MM.1S (cell line): ENCODE measurements at regions not wholly inside any gene's neighbourhood (a gene's known extent, or its start where the extent isn't known, plus 50 kb on each side); places are given as distances from the start of the nearest gene placed in this dataset.

Experiments
- DNase-seq: peaks from one replicate; pipeline ENCODE4 v3.0.0-alpha.2; 2015
- H2AFZ ChIP-seq: fragments of 300-600 bp; sonication (generic); 2 replicates; pipeline ENCODE4 v1.6.0; 2016; ENCODE audit warnings: antibody characterized with exemption, low read length
- H3F3A ChIP-seq: fragments of 300-600 bp; sonication (generic); 2 replicates; pipeline ENCODE4 v1.6.1; 2016; ENCODE audit warnings: mild to moderate bottlenecking, antibody characterized with exemption, low read length, moderate library complexity, mixed read lengths; ENCODE audit not compliant: insufficient read depth
- H3K27ac ChIP-seq: fragments of 300-600 bp; sonication (generic); 2 replicates; pipeline ENCODE4 v1.5.1; 2016; ENCODE audit warnings: mild to moderate bottlenecking, low read length
- H3K27me3 ChIP-seq: fragments of 300-600 bp; sonication (generic); replicated peaks from 2 replicates; pipeline ENCODE4 v1.6.0; 2016; ENCODE audit warnings: low read length; ENCODE audit not compliant: insufficient read depth
- H3K36me3 ChIP-seq: fragments of 300-600 bp; sonication (generic); replicated peaks from 2 replicates; pipeline ENCODE4 v1.6.1; 2016; ENCODE audit warnings: mild to moderate bottlenecking, low read length, mixed read lengths; ENCODE audit not compliant: insufficient read depth
- H3K4me1 ChIP-seq: fragments of 300-600 bp; sonication (generic); 2 replicates; pipeline ENCODE4 v1.6.1; 2016; ENCODE audit warnings: low read length, mixed read lengths
- H3K4me2 ChIP-seq: fragments of 300-600 bp; sonication (generic); 2 replicates; pipeline ENCODE4 v1.6.0; 2016; ENCODE audit warnings: low read depth, low read length
- H3K4me3 ChIP-seq: fragments of 300-600 bp; sonication (generic); 2 replicates; pipeline ENCODE4 v1.5.1; 2016; ENCODE audit warnings: low read length, mixed read lengths
- H3K79me2 ChIP-seq: fragments of 300-600 bp; sonication (generic); 2 replicates; pipeline ENCODE4 v1.6.1; 2016; ENCODE audit warnings: mixed run types, low read length, mixed read lengths
- H3K9ac ChIP-seq: fragments of 300-600 bp; sonication (generic); 2 replicates; pipeline ENCODE4 v1.6.1; 2016; ENCODE audit warnings: low read length, mixed read lengths
- H3K9me2 ChIP-seq: fragments of 300-600 bp; sonication (generic); replicated peaks from 2 replicates; pipeline ENCODE4 v1.6.1; 2016; ENCODE audit warnings: mild to moderate bottlenecking, low read length, mixed read lengths; ENCODE audit not compliant: insufficient read depth
- H3K9me3 ChIP-seq: fragments of 300-600 bp; sonication (generic); replicated peaks from 2 replicates; pipeline ENCODE4 v1.6.1; 2016; ENCODE audit warnings: mild to moderate bottlenecking, low read length, mixed read lengths; ENCODE audit not compliant: insufficient read depth
- H4K20me1 ChIP-seq: fragments of 300-600 bp; sonication (generic); 2 replicates; pipeline ENCODE4 v1.6.1; 2016; ENCODE audit warnings: mild to moderate bottlenecking, low read length, moderate library complexity, mixed read lengths; ENCODE audit not compliant: insufficient read depth
- CTCF ChIP-seq: fragments of 300-600 bp; sonication (generic); IDR thresholded peaks from 2 replicates; pipeline ENCODE4 v1.5.1; 2016; ENCODE audit warnings: antibody characterized with exemption, low read length, mixed read lengths
- EZH2 ChIP-seq: fragments of 300-600 bp; sonication (generic); optimal IDR thresholded peaks from 2 replicates; pipeline ENCODE3; 2017; ENCODE audit warnings: low read depth, mild to moderate bottlenecking, antibody characterized with exemption, low read length, mixed read lengths
- EZH2phosphoT487 ChIP-seq: fragments of 300-600 bp; sonication (generic); IDR thresholded peaks from 2 replicates; pipeline ENCODE4 v1.6.1; 2018; ENCODE audit warnings: antibody characterized with exemption, low read length

- Histone ChIP-seq H3K4me2 (no peak overlapping the region), H3K9ac (no peak overlapping the region), H3K36me3 (no peaks in the 10 kb centered on the region), H4K20me1 (no peaks in the 10 kb centered on the region), H3K9me2 (no peaks in the 10 kb centered on the region), H2AFZ (no peak overlapping the region), H3K4me3 (no peak overlapping the region), H3K9me3 (no peaks in the 10 kb centered on the region), H3K79me2 (no peaks in the 10 kb centered on the region), H3K27ac (no peak overlapping the region), H3F3A (no peaks in the 10 kb centered on the region), H3K4me1 (no peaks in the 10 kb centered on the region), H3K27me3 (no peaks in the 10 kb centered on the region)
- TF ChIP-seq CTCF = no peak
- TF ChIP-seq EZH2 = no peak
- TF ChIP-seq EZH2phosphoT487 = no peak
- no peak for DNase-seq
Measured at GRCh38 chr2:34892766-34893165, 1293.7 kb upstream of the FAM98A start.

GRCh38 chr2:34892256-34892655 lies 1293.2 kb upstream of the FAM98A start:
- H3K4me3 ChIP-seq = no peak overlapping the region
- no peaks in the 10 kb centered on the region for H3K9me2 ChIP-seq
- DNase-seq = no peak
- no peak overlapping the region for H3K27ac ChIP-seq
- no peaks in the 10 kb centered on the region for H3K9me3 ChIP-seq
- H3F3A ChIP-seq = no peaks in the 10 kb centered on the region
- no peaks in the 10 kb centered on the region for H3K79me2 ChIP-seq
- no peaks in the 10 kb centered on the region for H3K27me3 ChIP-seq
- no peak overlapping the region for H2AFZ ChIP-seq
- no peaks in the 10 kb centered on the region for H3K36me3 ChIP-seq
- no peaks in the 10 kb centered on the region for H3K4me1 ChIP-seq
- H3K4me2 ChIP-seq = no peak overlapping the region
- H4K20me1 ChIP-seq = no peaks in the 10 kb centered on the region
- TF ChIP-seq EZH2phosphoT487 = no peak
- TF ChIP-seq EZH2 = no peak
- no peak for TF ChIP-seq CTCF
- no peak overlapping the region for H3K9ac ChIP-seq

GRCh38 chr2:34875091-34875745 lies 1276.1 kb upstream of the FAM98A start:
- H2AFZ ChIP-seq = no peak overlapping the region
- H3K9ac ChIP-seq = no peak overlapping the region
- DNase-seq = no peak
- H3K9me3 ChIP-seq = no peaks in the 10 kb centered on the region
- TF ChIP-seq CTCF (no peak), EZH2 (no peak), EZH2phosphoT487 (no peak)
- H3K4me3 ChIP-seq = no peak overlapping the region
- no peak overlapping the region for H3K27ac ChIP-seq
- H3K36me3 ChIP-seq = no peaks in the 10 kb centered on the region
- H3K4me1 ChIP-seq = no peaks in the 10 kb centered on the region
- H3K9me2 ChIP-seq = no peaks in the 10 kb centered on the region
- H3F3A ChIP-seq = no peaks in the 10 kb centered on the region
- H4K20me1 ChIP-seq = no peaks in the 10 kb centered on the region
- no peaks in the 10 kb centered on the region for H3K27me3 ChIP-seq
- no peak overlapping the region for H3K4me2 ChIP-seq
- no peaks in the 10 kb centered on the region for H3K79me2 ChIP-seq
